ENCODE measurements at regions not wholly inside any gene's neighbourhood (a gene's known extent, or its start where the extent isn't known, plus 50 kb on each side); places are given as distances from the start of the nearest gene placed in this dataset.

- no peak for DNase-seq (ENCODE audit: insufficient read length, low spot score, missing footprints)
- H2AFZ ChIP-seq (ENCODE audit: low read length), result no peak overlapping the region
- no peaks in the 10 kb centered on the region for H3K36me3 ChIP-seq (ENCODE audit: insufficient read depth, low read length)
- no peaks in the 10 kb centered on the region for H4K20me1 ChIP-seq (ENCODE audit: insufficient read depth, low read length)
- no peak overlapping the region for H3K4me3 ChIP-seq (ENCODE audit: insufficient read depth, low read length)
- no peaks in the 10 kb centered on the region for H3K9me3 ChIP-seq (ENCODE audit: low read depth, low read length)
- H3K79me2 ChIP-seq (ENCODE audit: insufficient read depth, low read length), result no peaks in the 10 kb centered on the region
- peaks cover 9% of the 10 kb centered on the region for H3K4me1 ChIP-seq (ENCODE audit: insufficient read depth, low read length)
- no peak for TF ChIP-seq CTCF (IDR thresholded peaks at IDR 0.05; ENCODE audit: extremely low read depth, low read depth, low read length)
- no peaks in the 10 kb centered on the region for H3K27me3 ChIP-seq (ENCODE audit: insufficient read depth, low read length)
- no peak overlapping the region for H3K27ac ChIP-seq (ENCODE audit: low read depth, low read length)
- no peak overlapping the region for H3K4me2 ChIP-seq (ENCODE audit: insufficient read depth, low read length)
Measured at GRCh38 chr7:12947465-12947864, 260.0 kb downstream of the ARL4A start.

GRCh38 chr7:12949060-12949931 lies 261.9 kb downstream of the ARL4A start:
- Histone ChIP-seq H3K9me3 (ENCODE audit: low read depth, low read length) (no peaks in the 10 kb centered on the region), H2AFZ (ENCODE audit: low read length) (no peak overlapping the region), H4K20me1 (ENCODE audit: insufficient read depth, low read length) (no peaks in the 10 kb centered on the region), H3K79me2 (ENCODE audit: insufficient read depth, low read length) (no peaks in the 10 kb centered on the region), H3K4me2 (ENCODE audit: insufficient read depth, low read length) (no peak overlapping the region), H3K27me3 (ENCODE audit: insufficient read depth, low read length) (no peaks in the 10 kb centered on the region), H3K27ac (ENCODE audit: low read depth, low read length) (no peak overlapping the region), H3K4me3 (ENCODE audit: insufficient read depth, low read length) (no peak overlapping the region), H3K36me3 (ENCODE audit: insufficient read depth, low read length) (no peaks in the 10 kb centered on the region), H3K4me1 (ENCODE audit: insufficient read depth, low read length) (peaks cover 6% of the 10 kb centered on the region)
- no peak for DNase-seq (ENCODE audit: insufficient read length, low spot score, missing footprints)
- TF ChIP-seq CTCF (IDR thresholded peaks at IDR 0.05; ENCODE audit: extremely low read depth, low read depth, low read length), result no peak

GRCh38 chr7:12951397-12951801 lies 264.0 kb downstream of the ARL4A start:
- no peaks in the 10 kb centered on the region for H3K79me2 ChIP-seq (ENCODE audit: insufficient read depth, low read length)
- no peak overlapping the region for H2AFZ ChIP-seq (ENCODE audit: low read length)
- no peak overlapping the region for H3K4me3 ChIP-seq (ENCODE audit: insufficient read depth, low read length)
- H4K20me1 ChIP-seq (ENCODE audit: insufficient read depth, low read length), result no peaks in the 10 kb centered on the region
- H3K9me3 ChIP-seq (ENCODE audit: low read depth, low read length), result no peaks in the 10 kb centered on the region
- H3K36me3 ChIP-seq (ENCODE audit: insufficient read depth, low read length), result no peaks in the 10 kb centered on the region
- H3K4me1 ChIP-seq (ENCODE audit: insufficient read depth, low read length), result peaks cover 6% of the 10 kb centered on the region
- H3K27me3 ChIP-seq (ENCODE audit: insufficient read depth, low read length), result no peaks in the 10 kb centered on the region
- H3K4me2 ChIP-seq (ENCODE audit: insufficient read depth, low read length), result no peak overlapping the region
- peak; percentile 73 for DNase-seq (ENCODE audit: insufficient read length, low spot score, missing footprints)
- H3K27ac ChIP-seq (ENCODE audit: low read depth, low read length), result no peak overlapping the region
- no peak for TF ChIP-seq CTCF (IDR thresholded peaks at IDR 0.05; ENCODE audit: extremely low read depth, low read depth, low read length)

- H2AFZ ChIP-seq (ENCODE audit: low read length), result no peak overlapping the region
- no peak for TF ChIP-seq CTCF (IDR thresholded peaks at IDR 0.05; ENCODE audit: extremely low read depth, low read depth, low read length)
- no peak for DNase-seq (ENCODE audit: insufficient read length, low spot score, missing footprints)
Measured at GRCh38 chr7:12954380-12955033, 267.1 kb downstream of the ARL4A start.

More at GRCh38 chr7:12954380-12955033, 267.1 kb downstream of the ARL4A start:
- Histone ChIP-seq H3K36me3 (ENCODE audit: insufficient read depth, low read length) (no peaks in the 10 kb centered on the region), H3K4me3 (ENCODE audit: insufficient read depth, low read length) (no peak overlapping the region), H4K20me1 (ENCODE audit: insufficient read depth, low read length) (no peaks in the 10 kb centered on the region), H3K79me2 (ENCODE audit: insufficient read depth, low read length) (no peaks in the 10 kb centered on the region), H3K4me2 (ENCODE audit: insufficient read depth, low read length) (no peak overlapping the region), H3K9me3 (ENCODE audit: low read depth, low read length) (no peaks in the 10 kb centered on the region), H3K27ac (ENCODE audit: low read depth, low read length) (no peak overlapping the region), H3K27me3 (ENCODE audit: insufficient read depth, low read length) (no peaks in the 10 kb centered on the region), H3K4me1 (ENCODE audit: insufficient read depth, low read length) (peaks cover 6% of the 10 kb centered on the region)
